ENCODE measurements at regions not wholly inside any gene's neighbourhood (a gene's known extent, or its start where the extent isn't known, plus 50 kb on each side); places are given as distances from the start of the nearest gene placed in this dataset.

DNA sequence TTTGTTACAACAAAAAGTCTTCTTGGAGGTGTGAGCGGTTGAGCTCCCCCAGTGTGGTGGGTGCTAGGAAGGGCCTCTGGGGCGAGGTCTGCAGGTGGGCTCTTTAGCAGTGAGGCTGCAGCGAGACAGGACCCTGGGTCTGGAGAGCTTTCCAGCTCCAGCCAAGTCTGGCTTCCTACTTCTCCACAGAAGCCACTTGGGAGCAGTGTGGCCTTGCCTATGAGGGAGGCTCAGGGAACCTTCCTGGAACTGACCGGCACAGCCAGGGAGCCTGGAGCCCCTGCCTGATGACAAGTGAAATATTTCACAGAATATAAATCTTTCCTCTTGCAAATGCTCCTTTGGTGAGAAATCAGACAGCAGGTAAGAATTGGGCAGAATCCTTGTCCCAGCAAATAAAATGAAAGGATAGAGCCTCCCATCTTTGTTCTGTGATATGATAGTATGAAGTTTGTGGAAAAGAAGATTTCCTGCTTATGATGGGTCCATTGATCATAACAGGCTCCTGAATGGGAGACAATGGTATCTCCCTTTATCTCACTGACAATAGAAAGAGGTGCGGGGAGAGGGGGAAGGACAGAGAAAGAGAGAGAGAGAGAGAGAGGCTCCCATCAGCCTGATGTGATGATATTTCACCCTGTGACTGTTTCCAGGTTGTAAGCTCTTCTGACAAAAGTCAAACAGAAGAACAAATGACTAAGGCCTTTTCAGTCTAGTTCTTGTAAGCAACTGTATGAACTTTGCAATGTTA is 289.8 kb upstream of the SPRED2 start:
- intact Hi-C loops (cut with DNase I), result no loop called here
- TF ChIP-seq, protein P1, sequence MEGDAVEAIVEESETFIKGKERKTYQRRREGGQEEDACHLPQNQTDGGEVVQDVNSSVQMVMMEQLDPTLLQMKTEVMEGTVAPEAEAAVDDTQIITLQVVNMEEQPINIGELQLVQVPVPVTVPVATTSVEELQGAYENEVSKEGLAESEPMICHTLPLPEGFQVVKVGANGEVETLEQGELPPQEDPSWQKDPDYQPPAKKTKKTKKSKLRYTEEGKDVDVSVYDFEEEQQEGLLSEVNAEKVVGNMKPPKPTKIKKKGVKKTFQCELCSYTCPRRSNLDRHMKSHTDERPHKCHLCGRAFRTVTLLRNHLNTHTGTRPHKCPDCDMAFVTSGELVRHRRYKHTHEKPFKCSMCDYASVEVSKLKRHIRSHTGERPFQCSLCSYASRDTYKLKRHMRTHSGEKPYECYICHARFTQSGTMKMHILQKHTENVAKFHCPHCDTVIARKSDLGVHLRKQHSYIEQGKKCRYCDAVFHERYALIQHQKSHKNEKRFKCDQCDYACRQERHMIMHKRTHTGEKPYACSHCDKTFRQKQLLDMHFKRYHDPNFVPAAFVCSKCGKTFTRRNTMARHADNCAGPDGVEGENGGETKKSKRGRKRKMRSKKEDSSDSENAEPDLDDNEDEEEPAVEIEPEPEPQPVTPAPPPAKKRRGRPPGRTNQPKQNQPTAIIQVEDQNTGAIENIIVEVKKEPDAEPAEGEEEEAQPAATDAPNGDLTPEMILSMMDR (IDR thresholded peaks at IDR 0.05), result peak in 2 of 3 experiments; percentile 33 to 48
- no peaks in the 10 kb centered on the region for H3K27me3 ChIP-seq
- no peak overlapping the region for H3K4me3 ChIP-seq
- H3K27ac ChIP-seq, result no peak overlapping the region
- H3K36me3 ChIP-seq, result no peaks in the 10 kb centered on the region
- H3K9me3 ChIP-seq, result no peaks in the 10 kb centered on the region
- no peak for DNase-seq (ENCODE audit: low spot score in 2 of 2)
- H3K4me1 ChIP-seq, result no peaks in the 10 kb centered on the region

DNA sequence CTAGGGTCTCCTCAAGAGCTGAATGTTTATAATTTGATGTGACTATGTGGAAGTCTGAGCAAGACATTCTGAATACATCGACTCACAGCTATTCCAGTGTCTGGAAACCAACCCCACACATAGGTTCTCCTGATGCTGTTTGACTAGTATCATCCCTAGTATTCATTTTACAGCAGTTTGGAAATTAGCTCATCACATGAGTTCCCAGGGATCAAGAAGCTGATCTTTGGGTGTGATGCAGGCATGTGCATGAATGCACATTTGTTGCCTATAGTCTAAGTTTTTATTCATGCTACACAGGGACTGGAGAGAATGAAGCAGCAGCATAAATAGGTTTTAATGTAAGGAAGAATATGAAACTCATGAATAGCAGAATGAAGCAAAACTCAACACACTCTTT is 284.3 kb upstream of the SPRED2 start:
- Histone ChIP-seq H3K4me1 (no peaks in the 10 kb centered on the region), H3K4me3 (no peak overlapping the region), H3K27me3 (no peaks in the 10 kb centered on the region), H3K27ac (no peak overlapping the region), H3K36me3 (no peaks in the 10 kb centered on the region), H3K9me3 (no peaks in the 10 kb centered on the region)
- intact Hi-C loops (cut with DNase I), result no loop called here
- TF ChIP-seq, protein P1 (IDR thresholded peaks at IDR 0.05), result no peak
- no peak for DNase-seq (ENCODE audit: low spot score in 2 of 2)

DNA sequence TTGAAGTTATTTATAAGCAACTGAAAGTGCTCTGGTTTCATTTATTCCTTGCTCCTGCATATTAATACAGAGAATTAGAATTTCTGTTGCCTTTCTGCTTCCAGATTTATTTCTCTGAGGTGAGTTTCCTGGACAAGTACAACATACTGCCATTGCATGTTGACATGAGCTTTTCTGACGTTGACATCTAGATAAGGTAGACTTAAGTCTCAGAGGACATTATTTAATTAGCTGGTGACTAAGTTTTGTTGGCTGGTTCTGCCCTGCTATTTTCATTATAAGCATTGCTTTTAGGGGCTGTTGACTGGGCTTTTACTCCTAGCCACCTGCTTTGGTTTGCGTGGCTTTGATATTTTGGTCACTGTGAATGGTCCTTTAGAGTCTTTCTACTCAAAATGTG is 282.9 kb upstream of the SPRED2 start:
- H3K27ac ChIP-seq, result no peak overlapping the region
- no peak overlapping the region for H3K4me3 ChIP-seq
- H3K4me1 ChIP-seq, result no peaks in the 10 kb centered on the region
- intact Hi-C loops (cut with DNase I), result no loop called here
- H3K36me3 ChIP-seq, result no peaks in the 10 kb centered on the region
- H3K9me3 ChIP-seq, result no peaks in the 10 kb centered on the region
- no peaks in the 10 kb centered on the region for H3K27me3 ChIP-seq
- TF ChIP-seq, protein P1 (IDR thresholded peaks at IDR 0.05), result no peak
- no peak for DNase-seq (ENCODE audit: low spot score in 2 of 2)

DNA sequence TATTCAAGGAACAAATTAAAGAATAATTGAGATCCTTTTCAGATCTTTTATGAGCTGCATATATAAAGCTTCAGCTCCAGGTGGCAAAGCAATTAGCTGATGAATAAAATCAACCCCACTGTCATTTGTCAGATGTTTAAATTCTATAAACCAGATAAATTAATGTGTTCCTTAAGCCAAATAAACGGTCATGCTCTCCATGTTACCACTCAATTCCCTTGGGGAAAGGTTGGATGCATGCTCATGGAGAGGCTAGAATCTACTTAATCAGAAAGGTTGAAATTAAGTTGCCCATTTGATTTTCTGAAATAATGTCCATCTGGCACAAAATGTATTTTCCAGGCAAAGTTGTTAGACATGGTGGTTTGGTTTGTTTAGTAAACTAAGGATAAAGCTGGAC is 282.5 kb upstream of the SPRED2 start:
- no peak overlapping the region for H3K27ac ChIP-seq
- intact Hi-C loops (cut with DNase I), result no loop called here
- H3K9me3 ChIP-seq, result no peaks in the 10 kb centered on the region
- no peaks in the 10 kb centered on the region for H3K36me3 ChIP-seq
- no peak for DNase-seq (ENCODE audit: low spot score in 2 of 2)
- no peak overlapping the region for H3K4me3 ChIP-seq
- no peaks in the 10 kb centered on the region for H3K27me3 ChIP-seq
- TF ChIP-seq, protein P1 (IDR thresholded peaks at IDR 0.05), result no peak
- H3K4me1 ChIP-seq, result no peaks in the 10 kb centered on the region

DNA sequence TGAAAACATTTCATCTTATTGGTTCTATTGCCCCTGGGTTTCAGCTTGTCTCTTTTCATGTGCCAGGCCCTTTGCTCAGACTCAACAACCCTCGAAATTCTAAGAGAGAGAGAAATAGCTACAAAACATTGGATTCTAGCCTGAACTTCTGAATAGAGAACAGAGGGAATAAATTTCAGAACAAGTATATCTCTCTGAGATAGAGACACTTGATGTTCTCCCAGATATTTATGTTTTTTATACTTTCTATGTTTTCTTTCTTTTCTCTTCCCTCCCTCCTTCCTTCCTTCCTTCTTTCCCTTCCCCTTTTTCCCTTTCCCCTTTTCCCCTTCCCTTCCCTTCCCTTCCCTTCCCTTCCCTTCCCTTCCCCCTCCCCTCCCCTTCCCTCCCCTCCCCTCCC is 279.5 kb upstream of the SPRED2 start:
- DNase-seq (ENCODE audit: low spot score in 2 of 2), result no peak
- no peaks in the 10 kb centered on the region for H3K27me3 ChIP-seq
- H3K27ac ChIP-seq, result no peak overlapping the region
- H3K36me3 ChIP-seq, result no peaks in the 10 kb centered on the region
- no peaks in the 10 kb centered on the region for H3K9me3 ChIP-seq
- intact Hi-C loops (cut with DNase I), result no loop called here
- TF ChIP-seq, protein P1 (IDR thresholded peaks at IDR 0.05), result no peak
- no peaks in the 10 kb centered on the region for H3K4me1 ChIP-seq
- H3K4me3 ChIP-seq, result no peak overlapping the region

All from ascending aorta (tissue), 2 donors.